ENCODE measurements at regions not wholly inside any gene's neighbourhood (a gene's known extent, or its start where the extent isn't known, plus 50 kb on each side); places are given as distances from the start of the nearest gene placed in this dataset.
"Not testable (repeated sequence)": the region's sequence is repeated elsewhere in the genome, so short reads cannot be mapped to it uniquely, and the experiment has no call there.

DNA sequence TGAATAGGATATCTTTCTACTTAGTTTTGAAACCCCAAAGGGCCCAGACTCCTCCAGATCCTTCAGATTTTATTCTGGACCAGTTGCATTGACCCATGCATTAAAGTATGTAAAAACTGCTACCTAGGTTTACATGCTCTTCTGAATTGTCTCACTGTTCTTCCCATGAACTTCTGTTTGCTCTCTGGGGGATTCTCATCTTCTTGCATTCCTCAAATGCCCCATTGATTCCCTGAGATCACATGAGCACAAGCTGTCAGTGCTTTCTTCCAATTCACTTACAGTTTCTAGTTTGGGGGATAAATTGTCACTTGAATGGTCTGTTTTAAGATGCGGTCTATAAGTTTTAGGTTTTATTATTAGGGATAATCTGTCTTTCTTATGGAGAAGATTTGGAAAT lies 188.9 kb upstream of the KIF2B start:
- no peak for DNase-seq (ENCODE audit: low read depth)

DNA sequence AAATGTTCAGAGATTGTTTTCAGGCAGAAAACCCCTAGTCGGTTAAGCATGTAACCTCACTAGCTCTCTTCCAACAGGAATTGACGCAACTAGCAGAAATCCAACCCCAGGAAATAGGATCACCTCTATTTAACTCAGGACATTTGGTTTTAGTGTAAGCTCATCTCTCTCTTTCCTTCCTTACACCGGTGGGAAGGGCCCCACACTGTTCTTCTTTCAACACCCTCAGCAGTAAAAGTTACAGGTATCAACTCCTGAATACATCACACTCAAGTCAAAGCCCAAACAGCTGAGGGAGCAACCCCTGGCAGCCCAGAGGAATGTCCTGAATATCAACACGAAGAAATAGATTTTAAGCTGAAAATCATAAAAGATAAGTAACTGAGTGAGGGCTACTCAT lies 191.2 kb upstream of the KIF2B start:
- DNase-seq (ENCODE audit: low read depth): no peak

DNA sequence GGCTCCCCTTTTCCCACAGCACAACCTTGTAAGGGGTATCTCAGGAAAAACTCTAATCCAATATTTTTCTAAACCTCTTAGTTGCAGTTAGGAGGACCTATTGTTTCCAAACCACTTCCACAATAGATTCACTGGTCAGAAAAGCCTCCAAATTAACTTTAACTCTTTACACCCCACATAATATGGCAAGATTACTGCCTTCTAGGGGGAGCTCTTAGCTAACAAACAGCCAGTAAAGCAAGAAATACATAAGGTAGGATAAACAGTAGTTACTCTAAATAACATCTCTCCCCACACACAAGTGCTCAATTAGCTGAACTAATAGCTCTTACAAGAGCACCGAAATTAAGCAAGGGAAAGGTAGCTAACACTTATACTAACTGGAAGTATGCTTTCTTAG lies 192.1 kb upstream of the KIF2B start:
- DNase-seq (ENCODE audit: low read depth): peak; percentile 21

DNA sequence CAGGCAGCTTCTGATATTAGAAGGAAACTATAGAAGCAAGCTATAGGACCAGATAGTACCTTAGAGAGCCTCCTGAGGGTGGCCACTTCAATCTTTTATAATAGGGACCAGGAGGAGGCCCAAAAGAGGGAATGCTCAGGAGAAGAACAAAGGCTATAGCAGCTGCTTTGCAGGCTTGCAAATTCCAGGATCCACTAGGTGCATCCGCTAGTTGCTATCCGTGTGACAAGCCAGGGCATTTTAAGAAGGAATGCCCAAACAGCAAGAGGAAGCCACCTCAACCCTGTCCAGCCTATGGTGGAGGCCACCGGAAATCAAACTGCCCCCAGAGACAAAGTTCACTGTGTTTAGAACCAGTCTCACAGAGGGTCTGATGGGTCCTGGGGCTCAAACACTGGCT lies 192.6 kb upstream of the KIF2B start:
- DNase-seq (ENCODE audit: low read depth): no peak

DNA sequence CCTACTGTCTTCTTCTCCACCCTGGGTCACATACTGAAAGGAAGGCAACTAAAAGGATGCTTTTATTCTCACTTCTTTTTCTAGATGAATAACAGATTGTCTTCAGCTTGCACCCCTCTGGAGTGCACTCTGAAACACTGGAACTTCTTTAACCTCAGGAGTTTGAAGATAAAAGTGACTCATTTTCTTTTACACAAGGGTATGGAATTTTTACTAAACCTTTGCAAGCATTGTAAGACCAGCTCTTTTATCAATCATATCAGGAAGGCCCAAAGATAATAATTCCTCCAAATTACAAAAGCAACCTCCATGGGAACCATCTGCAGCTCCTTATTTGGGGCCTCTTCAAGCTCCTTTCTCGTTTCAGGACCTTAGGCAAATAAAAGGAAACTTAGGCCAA lies 193.5 kb upstream of the KIF2B start:
- no peak for DNase-seq (ENCODE audit: low read depth)

DNA sequence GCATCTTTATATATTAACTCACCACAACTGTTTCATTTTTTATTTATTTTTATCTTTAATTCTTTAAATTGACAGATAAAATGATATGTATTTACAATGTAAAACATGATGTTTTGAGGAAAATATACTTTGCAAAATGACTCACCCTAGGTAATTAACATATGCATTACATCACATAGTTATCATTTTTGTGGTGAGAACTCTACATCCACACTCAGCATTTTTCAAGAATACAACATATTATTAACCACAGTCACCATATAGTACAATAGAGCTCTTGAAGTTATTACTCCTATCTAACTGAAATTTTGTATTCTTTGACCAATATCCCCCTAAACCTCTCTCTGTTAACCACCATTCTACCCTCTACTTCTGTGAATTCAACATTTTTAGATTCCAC lies 194.7 kb upstream of the KIF2B start:
- DNase-seq (ENCODE audit: low read depth): peak; percentile 70

DNA sequence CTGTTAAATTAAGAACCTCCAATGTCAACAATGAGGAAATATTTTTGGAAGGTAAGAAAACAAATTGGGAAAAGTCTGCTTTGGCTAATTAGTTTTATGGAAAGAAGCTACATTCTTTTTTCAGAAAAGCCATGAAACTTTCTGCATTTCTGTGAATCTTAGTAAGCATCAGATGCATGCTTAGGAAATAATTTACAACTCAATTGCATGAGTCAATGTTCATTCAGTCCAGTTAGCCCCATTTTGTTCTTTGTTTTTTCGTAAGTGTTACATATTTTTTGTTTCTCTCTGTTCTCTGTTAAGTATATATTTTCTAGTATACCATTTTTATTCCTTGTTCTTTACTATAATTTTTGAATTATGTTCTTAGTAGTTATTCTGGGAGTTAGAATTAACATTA lies 195.2 kb upstream of the KIF2B start:
- DNase-seq (ENCODE audit: low read depth): peak; percentile 74

DNA sequence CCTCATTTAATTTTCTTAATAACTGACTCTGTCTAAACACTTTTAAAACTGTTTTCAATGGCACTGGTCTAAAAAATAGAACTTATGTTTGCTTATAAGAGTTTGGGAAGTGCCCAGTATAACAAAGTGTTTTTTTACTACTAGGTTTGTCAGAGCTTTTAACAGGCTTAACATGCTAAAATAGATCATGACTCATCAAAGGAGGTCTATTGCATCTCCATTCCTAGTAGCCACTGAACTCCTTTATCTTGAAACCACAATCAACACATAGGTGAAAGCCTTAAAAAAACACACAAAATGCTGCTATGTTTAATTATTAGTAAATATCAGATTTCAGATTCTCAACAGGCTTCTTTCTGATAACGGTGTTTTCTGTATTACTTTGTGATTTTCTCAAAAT lies 196.4 kb upstream of the KIF2B start:
- DNase-seq (ENCODE audit: low read depth): peak; percentile 82

DNA sequence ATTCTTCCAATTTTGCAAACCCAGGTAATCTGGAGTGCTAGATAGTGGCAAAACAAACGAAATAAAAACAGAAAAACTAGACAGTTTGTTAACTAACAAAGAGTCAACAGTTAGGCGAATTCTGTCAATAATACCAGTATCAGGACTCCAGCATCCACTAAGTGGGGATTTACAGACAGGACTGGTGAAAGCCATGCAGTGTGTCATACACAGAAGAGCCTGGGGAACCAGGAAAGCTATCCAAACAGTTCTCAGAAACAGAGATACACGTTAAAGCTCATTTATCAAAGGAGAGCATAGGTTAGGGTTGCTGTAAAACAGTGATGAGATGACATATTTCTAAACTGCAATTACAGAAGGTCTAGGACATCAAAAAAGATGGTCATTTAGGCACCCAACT lies 203.7 kb upstream of the KIF2B start:
- no peak for DNase-seq (ENCODE audit: low read depth)

DNA sequence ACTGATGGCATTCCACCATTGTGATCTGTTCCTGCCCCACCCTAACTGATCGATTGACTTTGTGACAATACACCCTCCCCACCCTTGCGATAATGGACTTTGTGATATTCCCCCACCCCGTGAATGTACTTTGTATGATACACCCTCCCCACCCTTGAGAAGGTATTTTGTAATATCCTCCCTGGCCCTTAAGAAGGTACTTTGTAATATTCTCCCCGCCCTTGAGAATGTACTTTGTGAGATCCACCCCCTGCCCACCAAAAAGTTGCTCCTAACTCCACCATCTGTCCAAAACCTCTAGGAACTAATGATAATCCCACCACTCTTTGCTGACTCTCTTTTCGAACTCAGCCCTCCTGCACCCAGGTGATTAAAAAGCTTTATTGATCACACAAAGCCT lies 214.5 kb upstream of the KIF2B start:
- DNase-seq (ENCODE audit: low read depth): not testable (repeated sequence)

DNA sequence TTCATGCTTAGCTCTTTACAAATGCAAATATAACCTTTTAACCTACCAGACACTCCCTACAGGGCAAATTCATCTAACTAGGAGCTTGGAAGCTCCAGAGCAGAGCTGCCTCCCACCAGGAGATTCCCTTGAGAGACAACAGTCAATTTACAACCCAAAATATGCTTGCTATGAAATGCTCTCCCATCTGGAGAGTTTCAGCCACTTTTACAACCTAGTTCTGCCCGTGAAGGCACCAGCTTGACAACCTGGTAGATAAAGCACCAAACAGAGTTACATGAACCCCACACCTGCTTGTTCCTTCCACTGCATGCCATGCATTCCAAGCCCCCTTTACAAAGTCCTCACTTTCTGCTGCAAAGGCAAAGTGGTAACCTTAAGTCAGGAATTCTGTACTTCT lies 215.3 kb upstream of the KIF2B start:
- DNase-seq (ENCODE audit: low read depth): no peak

DNA sequence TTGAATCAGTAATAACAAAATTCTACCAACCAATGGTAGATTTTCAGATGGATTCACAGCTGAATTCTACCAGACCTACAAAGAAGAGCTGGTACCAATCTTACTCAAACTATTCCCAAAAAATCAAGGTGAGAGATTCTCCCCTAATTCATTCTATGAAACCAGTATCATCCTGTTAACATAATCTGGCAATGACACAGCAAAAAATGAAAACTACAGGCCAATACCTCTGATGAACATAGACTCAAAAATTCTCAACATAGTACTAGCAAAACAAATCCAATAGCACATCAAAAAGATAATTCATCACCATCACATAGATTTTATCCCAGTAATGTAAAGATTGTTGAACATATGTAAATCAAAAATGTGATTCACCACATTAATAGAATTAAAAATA lies 234.4 kb upstream of the KIF2B start:
- DNase-seq (ENCODE audit: low read depth): no peak

DNA sequence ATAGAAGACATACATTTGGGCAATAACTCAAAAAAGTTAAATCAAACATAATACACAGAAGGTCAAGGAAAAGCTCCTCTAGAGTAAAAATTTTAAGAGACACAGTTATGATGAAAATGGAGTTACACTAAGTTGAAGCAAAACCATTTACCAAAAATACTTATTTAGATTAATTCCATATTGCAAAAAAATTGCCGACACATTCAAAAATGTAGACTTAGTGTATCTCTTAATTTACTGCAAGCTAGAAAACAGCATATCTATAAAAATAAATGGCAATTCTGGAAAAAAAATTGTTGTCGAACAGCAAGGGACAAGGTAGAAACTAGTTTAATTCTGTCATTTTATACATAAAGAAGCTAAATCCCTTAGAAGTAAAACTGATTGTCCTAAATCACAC lies 248.7 kb upstream of the KIF2B start:
- DNase-seq (ENCODE audit: low read depth): no peak

DNA sequence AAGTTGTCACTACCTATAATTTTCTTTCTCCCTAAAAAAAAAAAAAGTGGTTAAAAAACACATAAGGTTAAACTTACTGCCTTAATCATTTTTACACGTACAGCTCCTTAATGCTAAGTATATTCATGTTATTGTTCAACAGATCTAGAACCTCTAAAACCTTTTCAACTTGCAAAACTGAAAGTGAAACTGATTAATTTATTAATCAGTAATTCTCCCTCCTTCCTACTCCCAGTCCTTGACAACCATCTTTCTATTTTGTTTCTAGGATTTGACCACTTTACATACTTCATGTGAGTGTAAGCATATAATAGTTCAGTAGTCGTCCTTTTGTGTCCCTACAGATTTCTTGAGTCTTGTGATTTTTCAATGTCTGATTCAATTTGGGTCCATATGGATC lies 251.4 kb upstream of the KIF2B start:
- peak; percentile 36 for DNase-seq (ENCODE audit: low read depth)

DNA sequence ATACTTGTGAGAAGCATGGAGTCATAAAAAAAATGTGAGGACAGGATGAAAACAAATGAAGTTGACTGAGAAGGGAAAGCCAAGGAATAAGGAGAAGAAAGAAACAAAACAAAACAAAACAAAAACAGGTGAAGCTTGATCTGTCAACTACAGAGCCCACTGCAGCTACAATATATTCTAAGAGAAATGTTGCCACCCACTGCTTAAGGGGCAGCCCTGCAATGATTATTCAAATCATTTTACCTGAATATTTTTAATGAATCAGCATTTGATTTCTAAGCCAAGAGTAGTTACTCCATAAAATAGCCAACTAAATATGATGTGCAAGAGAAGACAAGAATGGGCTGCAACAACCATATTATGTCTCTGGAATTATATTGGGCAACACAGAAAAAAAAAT lies 252.0 kb upstream of the KIF2B start:
- DNase-seq (ENCODE audit: low read depth): peak; percentile 39

DNA sequence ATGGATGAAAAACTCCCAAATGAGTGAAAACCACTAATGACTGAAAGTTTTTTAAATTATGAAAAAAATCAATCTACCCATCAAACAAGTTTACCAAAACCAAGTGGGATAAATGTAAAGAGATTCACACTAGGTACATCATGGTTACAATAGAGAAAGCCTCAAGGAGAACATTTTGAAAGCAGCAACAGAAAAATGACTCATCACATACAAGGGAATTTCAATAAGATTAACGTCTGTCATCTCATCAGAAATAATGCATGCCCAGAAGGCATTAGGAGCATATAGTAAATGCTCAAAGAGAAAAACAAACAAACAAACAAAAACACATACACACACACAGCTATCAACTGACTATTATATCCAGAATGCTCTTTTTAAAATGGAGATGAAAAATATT lies 261.8 kb upstream of the KIF2B start:
- DNase-seq (ENCODE audit: low read depth): peak; percentile 3

DNA sequence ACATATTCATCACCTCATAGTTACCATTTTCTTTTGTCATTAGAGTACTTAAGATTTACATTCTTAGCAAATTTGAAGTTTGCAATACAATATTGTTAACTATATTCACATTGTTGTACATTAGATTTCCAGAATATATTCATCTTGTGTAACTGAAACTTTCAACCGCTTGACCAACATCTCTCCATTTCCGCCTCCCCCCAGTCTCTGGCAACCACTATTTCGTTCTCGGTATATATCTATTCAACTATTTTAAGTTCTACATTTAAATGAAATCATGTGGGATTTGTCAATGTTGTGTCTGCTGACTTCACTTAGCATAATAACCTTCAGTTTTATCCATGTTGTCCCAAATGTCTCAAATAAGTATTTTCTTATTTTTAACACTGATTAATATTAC lies 274.5 kb upstream of the KIF2B start:
- DNase-seq (ENCODE audit: low read depth): no peak

DNA sequence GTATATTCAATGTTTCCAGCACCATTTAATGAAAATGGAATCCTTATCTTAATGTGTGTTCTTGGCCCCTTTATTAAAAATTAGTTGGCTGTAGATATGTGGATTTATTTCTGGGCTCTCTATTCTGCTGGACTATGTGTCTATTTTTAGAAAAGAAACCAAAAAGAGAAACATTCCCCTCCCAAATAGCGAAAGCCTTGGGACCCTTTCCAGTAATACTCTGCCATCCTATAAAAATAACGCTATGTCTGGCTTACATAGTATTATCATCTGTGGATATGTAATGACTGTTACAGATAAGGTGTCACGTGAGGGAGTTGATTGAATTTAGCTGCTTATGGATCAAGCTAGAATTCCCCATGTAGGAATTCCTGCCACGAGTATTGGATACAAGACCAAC lies 279.3 kb upstream of the KIF2B start:
- DNase-seq (ENCODE audit: low read depth): no peak

DNA sequence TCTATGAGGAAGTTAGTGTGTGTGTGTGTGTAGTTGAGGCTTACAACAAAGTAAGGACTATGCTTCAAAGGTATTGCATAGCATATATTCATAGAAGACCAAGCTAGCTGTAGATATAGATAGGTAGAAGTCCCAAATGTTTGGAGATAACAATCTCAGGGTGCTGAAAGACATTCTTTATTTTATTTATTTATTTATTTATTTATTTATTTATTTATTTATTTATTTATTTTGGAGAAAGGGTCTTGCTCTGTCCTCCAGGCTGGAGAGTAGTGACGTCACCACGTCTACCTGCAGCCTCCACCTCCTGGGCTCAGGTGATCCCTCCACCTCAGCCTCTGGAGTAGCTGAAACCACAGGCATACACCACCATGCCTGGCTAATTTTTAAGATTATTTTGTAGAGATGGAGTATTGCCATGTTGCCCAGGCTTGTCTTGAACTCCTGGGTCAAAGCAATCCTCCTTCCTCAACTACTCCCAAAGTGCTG lies 284.6 kb upstream of the KIF2B start:
- DNase-seq (ENCODE audit: low read depth): no peak

DNA sequence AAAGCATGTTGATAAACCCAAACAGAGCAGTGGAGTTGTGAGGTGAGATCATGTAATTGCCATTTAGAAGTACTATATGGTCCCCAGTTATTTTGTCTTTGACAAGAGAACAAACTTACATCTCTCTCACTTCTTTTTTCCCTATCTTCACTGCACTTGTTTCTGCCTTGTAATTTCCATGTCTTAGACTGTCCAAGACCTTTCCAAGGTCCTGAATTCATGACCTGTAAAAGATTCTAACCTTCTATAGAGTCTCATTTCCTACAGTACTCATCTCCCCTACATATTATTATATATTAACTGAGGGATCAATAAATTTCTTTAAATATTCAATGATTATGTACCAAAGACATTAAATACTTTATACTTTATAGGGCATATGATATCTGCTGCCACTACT lies 295.3 kb upstream of the KIF2B start:
- DNase-seq (ENCODE audit: low read depth): peak; percentile 4

DNA sequence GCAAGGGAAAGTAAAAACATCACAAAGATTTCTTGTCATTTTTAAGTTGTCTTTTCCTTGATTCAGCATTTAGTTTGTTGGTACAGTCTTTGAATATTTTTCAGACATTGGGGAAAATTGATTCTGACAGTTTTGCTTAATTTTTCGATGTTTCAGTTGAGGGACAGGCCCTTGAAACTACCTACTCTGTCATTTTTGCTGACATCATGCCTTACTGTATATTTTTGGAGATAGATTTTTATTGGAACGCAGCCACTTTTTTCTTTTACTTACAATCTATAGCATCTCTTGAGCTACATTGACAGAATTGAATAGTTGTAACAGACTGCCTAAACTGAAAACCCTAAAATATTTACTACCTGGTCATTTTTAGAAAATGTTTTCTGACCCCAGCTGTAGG lies 297.1 kb upstream of the KIF2B start:
- no peak for DNase-seq (ENCODE audit: low read depth)

DNA sequence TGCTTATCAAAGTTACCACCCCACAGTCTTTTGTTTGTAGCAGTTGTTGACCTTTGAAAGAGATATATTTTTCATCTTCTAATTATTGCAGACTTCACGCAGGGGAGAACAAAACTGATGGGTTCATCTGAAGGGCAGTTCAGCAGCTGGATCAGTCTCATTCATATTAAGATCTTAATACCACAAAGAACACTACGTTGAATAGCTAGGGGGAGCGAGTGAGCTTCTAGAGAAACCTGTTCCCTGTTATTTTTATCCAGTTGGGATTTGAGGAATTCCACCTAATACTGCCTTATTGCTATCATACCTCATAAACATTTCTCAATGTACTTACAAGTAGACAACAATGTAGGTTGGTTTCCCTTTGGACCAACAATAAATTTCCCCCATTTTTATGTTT lies 306.1 kb upstream of the KIF2B start:
- peak; percentile 59 for DNase-seq (ENCODE audit: low read depth)

DNA sequence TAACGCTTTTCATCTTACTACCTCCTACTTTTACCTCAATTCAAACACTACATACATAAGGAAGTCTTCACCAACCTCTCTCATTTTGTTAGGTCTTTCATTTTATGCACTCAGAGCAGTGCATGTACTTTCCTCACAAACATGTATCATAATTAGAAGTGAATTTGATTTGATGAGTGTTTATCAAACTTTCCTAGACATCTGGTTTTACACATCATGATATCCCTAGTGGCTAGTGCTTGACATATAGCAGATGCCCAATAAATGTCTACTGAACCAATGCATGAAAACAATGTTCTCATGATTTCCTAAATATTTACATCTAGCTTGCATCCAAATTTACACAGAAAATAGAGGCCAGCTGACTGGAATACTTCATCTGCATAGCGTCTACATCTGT lies 323.4 kb upstream of the KIF2B start:
- no peak for DNase-seq (ENCODE audit: low read depth)

DNA sequence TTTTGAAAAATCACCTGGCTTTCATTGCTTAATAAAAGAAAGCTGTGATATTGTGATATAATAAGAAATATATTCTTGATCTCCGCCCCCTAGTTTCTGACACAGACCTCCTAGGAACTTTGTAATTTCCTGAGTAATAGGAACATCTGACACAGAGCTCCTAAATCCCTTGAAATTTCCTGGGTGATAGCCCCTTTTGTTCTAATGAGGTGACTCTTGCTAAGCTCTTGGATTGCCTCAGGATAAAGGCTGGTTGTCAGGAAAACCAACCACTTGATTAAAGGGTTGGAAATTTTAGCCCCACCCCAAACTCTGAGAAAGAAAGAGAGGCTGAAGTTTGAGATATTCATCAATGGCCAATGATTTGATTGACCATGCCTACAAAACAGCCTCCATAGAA lies 326.4 kb upstream of the KIF2B start:
- no peak for DNase-seq (ENCODE audit: low read depth)

DNA sequence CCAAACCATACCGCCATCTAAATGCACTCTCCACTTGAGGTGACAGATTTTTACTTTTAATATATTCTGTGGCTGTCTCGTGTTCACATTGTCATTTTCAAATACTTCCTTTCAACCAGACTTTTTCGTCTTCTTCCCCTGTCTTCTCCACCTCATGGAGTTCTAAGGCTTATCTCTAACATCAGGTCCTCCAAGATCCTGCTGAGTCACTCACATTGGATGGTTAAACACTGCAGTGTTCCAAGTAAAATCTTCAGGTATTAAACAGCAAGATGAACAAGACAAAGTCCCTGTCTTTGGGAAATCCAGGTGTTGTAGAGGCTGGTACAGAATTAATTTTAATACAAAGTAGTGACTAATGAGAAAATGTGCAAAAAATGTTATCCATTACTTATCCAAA lies 330.2 kb upstream of the KIF2B start:
- DNase-seq (ENCODE audit: low read depth): no peak

Data from LHCN-M2 (cell line).